Stomach (tissue), 4 donors: ENCODE measurements at regions not wholly inside any gene's neighbourhood (a gene's known extent, or its start where the extent isn't known, plus 50 kb on each side); places are given as distances from the start of the nearest gene placed in this dataset.

Experiments
- POLR2A ChIP-seq, 4 donors: fragments of 450-650 bp; IDR thresholded peaks; one replicate each; pipeline ENCODE4 v1.6.1; 2016; ENCODE audit warnings: antibody characterized with exemption in 4 of 4, control low read depth in 2 of 4, mild to moderate bottlenecking in 1 of 4, moderate library complexity in 1 of 4
- POLR2AphosphoS5 ChIP-seq, 3 donors: sonication (generic); formaldehyde crosslinking; IDR thresholded peaks; one replicate each; pipeline ENCODE4 v1.6.1; 2016; ENCODE audit warnings: antibody characterized with exemption in 3 of 3
- TF ChIP-seq, protein P1 (sequence below), 7 experiments: fragments of 450-650 bp in 4 of 7; fragments of 200-600 bp in 3 of 7; sonication (generic) in 3 of 7; IDR thresholded peaks; one replicate each; pipeline ENCODE4 v1.5.1; 2016 to 2019; ENCODE audit warnings: antibody characterized with exemption in 7 of 7, control low read depth in 2 of 7, mild to moderate bottlenecking in 1 of 7

DNA sequence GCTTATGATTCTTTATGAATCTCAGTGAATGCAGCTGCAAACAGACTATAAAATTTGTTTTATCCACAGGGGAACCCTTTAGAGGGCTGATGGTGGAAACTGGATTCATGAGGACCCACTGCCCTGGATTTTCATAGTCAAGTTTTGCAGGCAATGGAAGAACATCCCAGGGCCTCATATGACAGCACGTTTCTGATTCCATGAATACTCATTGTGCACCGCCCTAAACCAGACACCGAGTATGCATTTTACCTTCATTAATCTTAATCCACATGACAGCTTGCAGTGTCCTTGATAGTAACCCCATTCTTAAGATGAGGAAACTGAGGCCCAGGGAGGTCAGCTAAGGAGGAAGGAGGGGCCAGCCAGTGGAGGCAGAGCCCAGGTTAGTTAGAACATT, 270.4 kb downstream of the PREX1 start:
- TF ChIP-seq, protein P1, sequence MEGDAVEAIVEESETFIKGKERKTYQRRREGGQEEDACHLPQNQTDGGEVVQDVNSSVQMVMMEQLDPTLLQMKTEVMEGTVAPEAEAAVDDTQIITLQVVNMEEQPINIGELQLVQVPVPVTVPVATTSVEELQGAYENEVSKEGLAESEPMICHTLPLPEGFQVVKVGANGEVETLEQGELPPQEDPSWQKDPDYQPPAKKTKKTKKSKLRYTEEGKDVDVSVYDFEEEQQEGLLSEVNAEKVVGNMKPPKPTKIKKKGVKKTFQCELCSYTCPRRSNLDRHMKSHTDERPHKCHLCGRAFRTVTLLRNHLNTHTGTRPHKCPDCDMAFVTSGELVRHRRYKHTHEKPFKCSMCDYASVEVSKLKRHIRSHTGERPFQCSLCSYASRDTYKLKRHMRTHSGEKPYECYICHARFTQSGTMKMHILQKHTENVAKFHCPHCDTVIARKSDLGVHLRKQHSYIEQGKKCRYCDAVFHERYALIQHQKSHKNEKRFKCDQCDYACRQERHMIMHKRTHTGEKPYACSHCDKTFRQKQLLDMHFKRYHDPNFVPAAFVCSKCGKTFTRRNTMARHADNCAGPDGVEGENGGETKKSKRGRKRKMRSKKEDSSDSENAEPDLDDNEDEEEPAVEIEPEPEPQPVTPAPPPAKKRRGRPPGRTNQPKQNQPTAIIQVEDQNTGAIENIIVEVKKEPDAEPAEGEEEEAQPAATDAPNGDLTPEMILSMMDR (IDR thresholded peaks at IDR 0.05), result no peak
- TF ChIP-seq POLR2A (IDR thresholded peaks at IDR 0.05) (no peak), POLR2AphosphoS5 (IDR thresholded peaks at IDR 0.05) (no peak)
